Prostate gland (tissue), 2 donors: ENCODE measurements at regions not wholly inside any gene's neighbourhood (a gene's known extent, or its start where the extent isn't known, plus 50 kb on each side); places are given as distances from the start of the nearest gene placed in this dataset.

ENCODE experiments used
- DNase-seq: peaks from one replicate; pipeline ENCODE4 v3.0.0-alpha.2; 2019; ENCODE audit warnings: low spot score
- H3K27ac ChIP-seq, 2 donors: fragments of 200-600 bp; sonication (generic); 2 replicates each; pipeline ENCODE4 v1.5.1; 2017 to 2019
- H3K27me3 ChIP-seq: fragments of 200-600 bp; sonication (generic); replicated peaks from 2 replicates; pipeline ENCODE4 v1.5.1; 2019; ENCODE audit not compliant: insufficient read depth
- H3K36me3 ChIP-seq, 2 donors: fragments of 200-600 bp; sonication (generic); 1 replicate in 1 of 2; 2 replicates in 1 of 2; pipeline versions ENCODE4 v1.5.1 to v1.8.1; 2017 to 2019
- H3K4me1 ChIP-seq: fragments of 200-600 bp; sonication (generic); replicated peaks from 2 replicates; pipeline ENCODE4 v1.5.1; 2019
- H3K4me3 ChIP-seq, 2 donors: fragments of 200-600 bp; sonication (generic); 2 replicates each; pipeline ENCODE4 v1.5.1; 2017 to 2019
- H3K9me3 ChIP-seq: fragments of 200-600 bp; sonication (generic); 2 replicates; pipeline ENCODE4 v1.5.1; 2017
- POLR2A ChIP-seq: fragments of 450-650 bp; IDR thresholded peaks from one replicate; pipeline ENCODE4 v1.6.1; 2016; ENCODE audit warnings: antibody characterized with exemption, mild to moderate bottlenecking
- POLR2AphosphoS5 ChIP-seq: sonication (generic); formaldehyde crosslinking; IDR thresholded peaks from one replicate; pipeline ENCODE4 v1.6.1; 2017; ENCODE audit warnings: antibody characterized with exemption
- WGBS: methylation state at CpG from one replicate; pipeline ENCODE4 v1.1.5; 2018; 5-methylcytosine and 5-hydroxymethylcytosine counted together
- intact Hi-C: fragments of 100-400 bp; cut with DNase I; formaldehyde crosslinking; loops from one replicate; pipeline ENCODE4 v1.14.2; 2022
- TF ChIP-seq, protein P1 (sequence below), 4 experiments: fragments of 200-600 bp in 2 of 4; fragments of 450-650 bp in 2 of 4; sonication (generic) in 2 of 4; IDR thresholded peaks; 1 replicate in 3 of 4; 2 replicates in 1 of 4; pipeline ENCODE4 v1.5.1; 2016 to 2019; ENCODE audit warnings: antibody characterized with exemption in 4 of 4, mild to moderate bottlenecking in 2 of 4, moderate library complexity in 2 of 4

DNA sequence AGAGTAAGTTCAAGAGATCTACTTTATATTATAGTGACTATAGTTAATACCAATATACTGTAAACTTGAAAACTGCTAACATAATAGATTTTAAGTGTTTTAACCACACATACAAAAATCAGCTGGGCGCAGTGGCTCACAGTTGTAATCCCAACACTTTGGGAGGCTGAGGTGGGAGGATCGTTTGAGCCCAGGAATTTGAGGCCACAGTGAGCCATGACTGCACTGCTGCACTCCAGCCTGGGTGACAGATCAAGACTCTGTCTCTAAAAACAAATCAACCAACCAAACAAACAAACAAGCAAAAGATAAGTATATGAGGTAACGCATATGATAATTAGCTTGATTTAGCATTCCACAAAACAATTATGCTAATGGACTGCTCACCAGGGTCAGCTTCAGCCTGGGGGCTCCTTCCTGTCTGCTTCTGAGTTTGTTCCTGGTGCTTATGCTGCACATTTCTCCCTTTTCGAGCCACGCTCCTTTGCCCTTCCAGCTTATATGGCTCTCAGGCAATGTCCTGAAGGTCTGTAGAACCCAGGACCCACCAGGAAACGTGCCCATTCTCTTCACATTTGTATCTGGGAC is 357.6 kb downstream of the EN1 start:
- Histone ChIP-seq H3K4me3 (no peak overlapping the region), H3K36me3 (no peaks in the 10 kb centered on the region), H3K9me3 (no peaks in the 10 kb centered on the region), H3K27me3 (no peaks in the 10 kb centered on the region), H3K27ac (no peak overlapping the region), H3K4me1 (no peaks in the 10 kb centered on the region)
- WGBS, result 68% methylated on average over 6 of the region's 6 CpGs
- intact Hi-C loops, result no loop called here
- DNase-seq, result no peak
- no peak for TF ChIP-seq POLR2AphosphoS5
- TF ChIP-seq, protein P1, sequence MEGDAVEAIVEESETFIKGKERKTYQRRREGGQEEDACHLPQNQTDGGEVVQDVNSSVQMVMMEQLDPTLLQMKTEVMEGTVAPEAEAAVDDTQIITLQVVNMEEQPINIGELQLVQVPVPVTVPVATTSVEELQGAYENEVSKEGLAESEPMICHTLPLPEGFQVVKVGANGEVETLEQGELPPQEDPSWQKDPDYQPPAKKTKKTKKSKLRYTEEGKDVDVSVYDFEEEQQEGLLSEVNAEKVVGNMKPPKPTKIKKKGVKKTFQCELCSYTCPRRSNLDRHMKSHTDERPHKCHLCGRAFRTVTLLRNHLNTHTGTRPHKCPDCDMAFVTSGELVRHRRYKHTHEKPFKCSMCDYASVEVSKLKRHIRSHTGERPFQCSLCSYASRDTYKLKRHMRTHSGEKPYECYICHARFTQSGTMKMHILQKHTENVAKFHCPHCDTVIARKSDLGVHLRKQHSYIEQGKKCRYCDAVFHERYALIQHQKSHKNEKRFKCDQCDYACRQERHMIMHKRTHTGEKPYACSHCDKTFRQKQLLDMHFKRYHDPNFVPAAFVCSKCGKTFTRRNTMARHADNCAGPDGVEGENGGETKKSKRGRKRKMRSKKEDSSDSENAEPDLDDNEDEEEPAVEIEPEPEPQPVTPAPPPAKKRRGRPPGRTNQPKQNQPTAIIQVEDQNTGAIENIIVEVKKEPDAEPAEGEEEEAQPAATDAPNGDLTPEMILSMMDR (IDR thresholded peaks at IDR 0.05), result no peak
- no peak for TF ChIP-seq POLR2A

DNA sequence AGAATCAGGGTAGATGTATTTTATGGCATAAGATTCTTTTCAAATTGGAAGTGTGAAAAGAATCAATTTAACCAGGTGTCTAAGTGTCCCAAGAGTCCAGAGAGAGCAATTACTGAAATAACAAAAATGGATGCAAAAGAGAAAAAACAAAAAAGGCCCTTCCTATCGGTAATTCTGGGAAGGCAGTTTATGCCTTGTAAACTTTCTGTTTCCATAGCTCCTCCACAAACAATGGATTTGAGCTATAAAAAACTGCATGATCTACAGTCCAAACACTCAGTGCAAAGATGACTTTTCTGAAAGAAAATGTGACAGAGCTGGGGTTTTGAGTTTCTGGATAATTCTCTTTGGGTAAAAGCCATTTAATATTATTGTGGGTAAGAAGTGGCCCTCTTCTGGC is 366.1 kb downstream of the EN1 start:
- no peak for TF ChIP-seq POLR2A
- no peak for TF ChIP-seq POLR2AphosphoS5
- TF ChIP-seq, protein P1 (IDR thresholded peaks at IDR 0.05), result no peak
- H3K27ac ChIP-seq, result no peak overlapping the region
- H3K4me3 ChIP-seq, result no peak overlapping the region
- H3K9me3 ChIP-seq, result no peaks in the 10 kb centered on the region
- H3K4me1 ChIP-seq, result no peaks in the 10 kb centered on the region
- no peak for DNase-seq
- no peaks in the 10 kb centered on the region for H3K36me3 ChIP-seq
- H3K27me3 ChIP-seq, result no peaks in the 10 kb centered on the region
- intact Hi-C loops, result no loop called here
- WGBS, result 14% methylated on average over 1 of the region's 1 CpG

DNA sequence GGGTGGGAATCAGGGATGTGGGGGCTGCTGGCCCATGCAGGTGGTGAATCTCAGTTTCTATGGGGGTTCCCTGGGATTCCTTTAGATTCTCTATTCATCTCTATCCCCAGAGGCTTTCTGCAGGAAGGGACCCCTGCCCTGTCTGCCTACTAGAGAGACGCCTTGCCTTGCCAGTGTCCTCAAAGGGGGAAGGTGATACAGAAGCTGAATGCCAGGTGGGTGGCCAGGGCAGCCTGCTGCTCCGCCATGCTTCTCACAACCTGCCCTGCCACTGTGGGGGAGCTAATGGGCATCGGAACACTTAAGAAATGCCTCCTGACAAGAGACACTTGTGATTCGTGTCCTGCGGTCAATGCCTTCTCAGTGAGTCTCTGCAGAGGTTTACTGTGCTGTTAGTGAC is 368.4 kb downstream of the EN1 start:
- Histone ChIP-seq H3K27ac (no peak overlapping the region), H3K4me1 (no peaks in the 10 kb centered on the region), H3K4me3 (no peak overlapping the region), H3K36me3 (no peaks in the 10 kb centered on the region), H3K9me3 (no peaks in the 10 kb centered on the region), H3K27me3 (no peaks in the 10 kb centered on the region)
- TF ChIP-seq POLR2AphosphoS5 (no peak), POLR2A (no peak)
- TF ChIP-seq, protein P1 (IDR thresholded peaks at IDR 0.05), result no peak
- 52% methylated on average over 5 of the region's 5 CpGs for WGBS
- no peak for DNase-seq
- intact Hi-C loops, result no loop called here

DNA sequence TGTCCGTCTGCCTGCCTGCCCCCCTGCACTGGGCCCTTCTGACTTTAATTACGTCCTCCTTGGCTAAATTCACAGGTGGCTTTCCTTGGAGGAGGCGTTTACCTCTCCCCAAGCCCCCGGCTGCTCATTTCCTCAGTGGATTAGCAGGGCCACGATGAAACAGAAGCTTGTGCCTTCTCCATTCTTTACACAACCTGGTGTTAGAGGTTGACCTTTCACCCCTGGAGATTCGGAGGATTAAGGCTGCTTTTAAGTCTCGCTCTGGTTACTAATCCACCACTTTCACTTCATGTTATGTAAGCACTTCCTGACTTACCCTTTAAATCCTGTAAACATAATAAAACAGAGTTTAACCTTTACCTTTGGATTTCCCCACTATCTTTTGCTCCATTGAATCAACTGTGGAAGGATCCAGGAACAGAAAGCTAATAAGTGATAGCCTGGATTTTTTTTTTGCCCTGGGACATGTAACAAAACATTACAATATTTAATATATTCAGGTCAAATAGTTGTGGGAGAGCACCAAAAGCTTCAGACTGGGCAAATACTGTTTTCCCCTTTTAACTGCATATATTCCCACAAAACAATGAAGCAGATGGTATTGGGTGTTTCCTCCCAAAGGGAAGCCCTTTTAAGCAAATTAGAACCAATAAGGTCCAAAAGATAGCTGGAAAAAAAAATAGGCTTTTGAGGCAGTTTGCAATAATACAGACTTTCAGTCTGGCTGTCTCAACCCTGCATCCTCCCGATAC is 370.2 kb downstream of the EN1 start:
- intact Hi-C loops, result no loop called here
- no peak for DNase-seq
- no peak overlapping the region for H3K4me3 ChIP-seq
- no peaks in the 10 kb centered on the region for H3K36me3 ChIP-seq
- TF ChIP-seq POLR2A, result no peak
- TF ChIP-seq, protein P1 (IDR thresholded peaks at IDR 0.05), result no peak
- no peak for TF ChIP-seq POLR2AphosphoS5
- H3K27me3 ChIP-seq, result no peaks in the 10 kb centered on the region
- no peaks in the 10 kb centered on the region for H3K9me3 ChIP-seq
- no peak overlapping the region for H3K27ac ChIP-seq
- 40% methylated on average over 8 of the region's 8 CpGs for WGBS
- H3K4me1 ChIP-seq, result no peaks in the 10 kb centered on the region
